Hepatocyte (in vitro differentiated cells): ENCODE measurements at regions not wholly inside any gene's neighbourhood (a gene's known extent, or its start where the extent isn't known, plus 50 kb on each side); places are given as distances from the start of the nearest gene placed in this dataset.

Experiments used
- DNase-seq: peaks from one replicate; pipeline ENCODE4 v3.0.0-alpha.2; 2016; ENCODE audit warnings: low spot score
- H2AFZ ChIP-seq: fragments of 200-600 bp; sonication (generic); 2 replicates; pipeline ENCODE4 v1.6.0; 2016; ENCODE audit warnings: antibody characterized with exemption, mild to moderate bottlenecking
- H3K27ac ChIP-seq: fragments of 200-600 bp; sonication (generic); 2 replicates; pipeline ENCODE4 v1.5.1; 2016; ENCODE audit warnings: mild to moderate bottlenecking
- H3K27me3 ChIP-seq: fragments of 200-600 bp; sonication (generic); 2 replicates; pipeline ENCODE4 v1.6.1; 2016
- H3K36me3 ChIP-seq: fragments of 200-600 bp; sonication (generic); replicated peaks from 2 replicates; pipeline ENCODE4 v1.5.1; 2016; ENCODE audit warnings: low read depth; ENCODE audit not compliant: insufficient read depth
- H3K4me1 ChIP-seq: fragments of 200-600 bp; sonication (generic); 2 replicates; pipeline ENCODE4 v1.5.1; 2016; ENCODE audit warnings: mild to moderate bottlenecking, moderate library complexity; ENCODE audit not compliant: insufficient read depth
- H3K4me2 ChIP-seq: fragments of 200-600 bp; sonication (generic); 2 replicates; pipeline ENCODE4 v1.6.0; 2016
- H3K4me3 ChIP-seq: fragments of 200-600 bp; sonication (generic); 2 replicates; pipeline ENCODE4 v1.5.1; 2016; ENCODE audit warnings: mild to moderate bottlenecking
- H3K79me2 ChIP-seq: fragments of 200-600 bp; sonication (generic); 2 replicates; pipeline ENCODE4 v1.6.0; 2017; ENCODE audit warnings: mild to moderate bottlenecking
- H3K9me2 ChIP-seq: fragments of 200-600 bp; sonication (generic); replicated peaks from 2 replicates; pipeline ENCODE4 v1.6.0; 2017; ENCODE audit warnings: mild to moderate bottlenecking; ENCODE audit not compliant: insufficient read depth
- H3K9me3 ChIP-seq: fragments of 200-600 bp; sonication (generic); 2 replicates; pipeline ENCODE4 v1.5.1; 2016; ENCODE audit warnings: low read depth, mild to moderate bottlenecking
- H4K20me1 ChIP-seq: fragments of 200-600 bp; sonication (generic); 2 replicates; pipeline ENCODE4 v1.6.0; 2016; ENCODE audit warnings: mild to moderate bottlenecking; ENCODE audit not compliant: insufficient read depth, poor library complexity, severe bottlenecking
- CTCF ChIP-seq: fragments of 200-600 bp; sonication (generic); IDR thresholded peaks from 2 replicates; pipeline ENCODE4 v1.5.1; 2016; ENCODE audit warnings: antibody characterized with exemption, mild to moderate bottlenecking; ENCODE audit not compliant: poor library complexity
- EZH2 ChIP-seq: fragments of 200-600 bp; sonication (generic); IDR thresholded peaks from 2 replicates; pipeline ENCODE4 v1.6.1; 2016; ENCODE audit warnings: antibody characterized with exemption, mild to moderate bottlenecking, borderline replicate concordance
- EZH2phosphoT487 ChIP-seq: fragments of 200-600 bp; sonication (generic); IDR thresholded peaks from one replicate; pipeline ENCODE4 v1.6.1; 2018; ENCODE audit warnings: antibody characterized with exemption, mild to moderate bottlenecking, low read depth, moderate library complexity; ENCODE audit not compliant: unreplicated experiment, severe bottlenecking
- WGBS: methylation state at CpG from one replicate; pipeline ENCODE4 v1.1.6; 2016; ENCODE audit warnings: low lambda C conversion rate; ENCODE audit errors: missing lambda C conversion rate; 5-methylcytosine and 5-hydroxymethylcytosine counted together

GRCh38 chr6:144862769-144863168 is 577.6 kb downstream of the UTRN start:
- 73% methylated on average over 2 of the region's 2 CpGs for WGBS
- no peaks in the 10 kb centered on the region for H3K36me3 ChIP-seq
- H3K9me2 ChIP-seq, result no peaks in the 10 kb centered on the region

DNA sequence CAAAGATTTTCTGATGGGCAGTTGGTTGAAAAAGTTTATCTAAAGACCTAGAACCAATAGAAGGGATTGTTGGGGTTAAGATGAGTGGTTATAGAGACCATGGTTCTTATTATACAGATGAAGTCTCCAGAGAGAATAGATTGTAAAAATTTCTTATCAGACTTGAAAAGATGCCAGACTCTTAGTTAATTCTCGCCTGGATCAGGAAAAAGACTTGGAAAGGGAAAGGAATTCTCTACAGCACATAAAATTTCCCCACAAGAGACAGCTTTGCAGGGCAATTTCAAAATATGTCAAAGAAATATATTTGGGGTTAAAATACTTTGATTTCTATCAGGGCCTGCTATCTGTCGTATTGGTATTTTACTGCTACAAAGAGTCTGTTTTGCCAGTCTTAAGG is 582.6 kb downstream of the UTRN start:
- Histone ChIP-seq H3K9me3 (no peaks in the 10 kb centered on the region), H3K27me3 (no peaks in the 10 kb centered on the region), H4K20me1 (no peaks in the 10 kb centered on the region), H3K4me3 (no peak overlapping the region), H3K9me2 (no peaks in the 10 kb centered on the region), H3K36me3 (no peaks in the 10 kb centered on the region), H3K4me1 (no peaks in the 10 kb centered on the region), H2AFZ (no peak overlapping the region), H3K79me2 (no peaks in the 10 kb centered on the region), H3K4me2 (no peak overlapping the region), H3K27ac (no peak overlapping the region)
- whole genome bisulfite sequencing, result 63% methylated on average over 2 of the region's 2 CpGs
- no peak for TF ChIP-seq EZH2
- TF ChIP-seq EZH2phosphoT487, result no peak
- no peak for TF ChIP-seq CTCF
- DNase-seq, result no peak

More at GRCh38 chr6:144862769-144863168, 577.6 kb downstream of the UTRN start:
- Histone ChIP-seq H3K27me3 (no peaks in the 10 kb centered on the region), H3K4me1 (no peaks in the 10 kb centered on the region), H3K27ac (no peak overlapping the region), H3K79me2 (no peaks in the 10 kb centered on the region), H3K4me3 (no peak overlapping the region), H4K20me1 (no peaks in the 10 kb centered on the region), H2AFZ (no peak overlapping the region), H3K9me3 (no peaks in the 10 kb centered on the region), H3K4me2 (no peak overlapping the region)
- TF ChIP-seq CTCF (no peak), EZH2phosphoT487 (no peak), EZH2 (no peak)
- DNase-seq, result no peak

- 56% methylated on average over 2 of the region's 2 CpGs for WGBS
- TF ChIP-seq EZH2phosphoT487, result no peak
- TF ChIP-seq EZH2, result no peak
- no peak for TF ChIP-seq CTCF
- no peak for DNase-seq
Observed at GRCh38 chr6:144870782-144871181, 585.6 kb downstream of the UTRN start.

More at GRCh38 chr6:144870782-144871181, 585.6 kb downstream of the UTRN start:
- H3K4me2 ChIP-seq, result no peak overlapping the region
- H3K27me3 ChIP-seq, result no peaks in the 10 kb centered on the region
- H3K4me3 ChIP-seq, result no peak overlapping the region
- H3K9me3 ChIP-seq, result no peaks in the 10 kb centered on the region
- H3K27ac ChIP-seq, result no peak overlapping the region
- H3K36me3 ChIP-seq, result no peaks in the 10 kb centered on the region
- no peaks in the 10 kb centered on the region for H3K9me2 ChIP-seq
- H3K4me1 ChIP-seq, result no peaks in the 10 kb centered on the region
- H4K20me1 ChIP-seq, result no peaks in the 10 kb centered on the region
- H2AFZ ChIP-seq, result no peak overlapping the region
- H3K79me2 ChIP-seq, result no peaks in the 10 kb centered on the region
